ENCODE measurements at regions not wholly inside any gene's neighbourhood (a gene's known extent, or its start where the extent isn't known, plus 50 kb on each side); places are given as distances from the start of the nearest gene placed in this dataset.
"Not testable (repeated sequence)": the region's sequence is repeated elsewhere in the genome, so short reads cannot be mapped to it uniquely, and the experiment has no call there.

DNA sequence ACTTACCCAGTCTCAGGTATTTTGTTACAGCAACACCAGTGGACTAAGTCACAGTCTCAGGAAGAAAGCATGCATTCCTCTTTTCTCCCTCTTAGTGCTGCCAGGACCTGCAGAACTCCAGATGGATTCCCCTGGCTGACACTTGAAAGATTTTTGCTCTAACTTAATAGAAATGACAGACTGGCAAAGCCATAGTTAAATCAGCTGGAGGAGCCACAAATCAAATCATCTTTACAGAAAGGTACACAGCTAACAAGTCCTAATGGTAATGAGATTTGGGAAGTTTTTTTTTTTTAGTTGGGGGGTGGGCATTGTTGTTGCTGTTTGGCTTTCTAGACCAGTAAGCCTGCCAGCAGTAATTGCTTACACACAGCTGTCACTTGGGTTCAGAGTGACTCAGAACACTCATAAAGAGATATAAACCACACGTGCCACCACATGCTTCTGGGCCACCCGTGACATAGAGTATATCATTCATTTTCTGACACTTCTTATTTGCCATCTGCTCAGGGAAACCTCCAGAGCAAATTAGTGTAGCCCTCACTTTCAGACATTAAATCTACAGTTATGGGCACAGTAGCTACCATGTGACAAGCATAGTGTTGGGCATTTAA, 72.4 kb downstream of the FH start:
- TF ChIP-seq, protein P1, sequence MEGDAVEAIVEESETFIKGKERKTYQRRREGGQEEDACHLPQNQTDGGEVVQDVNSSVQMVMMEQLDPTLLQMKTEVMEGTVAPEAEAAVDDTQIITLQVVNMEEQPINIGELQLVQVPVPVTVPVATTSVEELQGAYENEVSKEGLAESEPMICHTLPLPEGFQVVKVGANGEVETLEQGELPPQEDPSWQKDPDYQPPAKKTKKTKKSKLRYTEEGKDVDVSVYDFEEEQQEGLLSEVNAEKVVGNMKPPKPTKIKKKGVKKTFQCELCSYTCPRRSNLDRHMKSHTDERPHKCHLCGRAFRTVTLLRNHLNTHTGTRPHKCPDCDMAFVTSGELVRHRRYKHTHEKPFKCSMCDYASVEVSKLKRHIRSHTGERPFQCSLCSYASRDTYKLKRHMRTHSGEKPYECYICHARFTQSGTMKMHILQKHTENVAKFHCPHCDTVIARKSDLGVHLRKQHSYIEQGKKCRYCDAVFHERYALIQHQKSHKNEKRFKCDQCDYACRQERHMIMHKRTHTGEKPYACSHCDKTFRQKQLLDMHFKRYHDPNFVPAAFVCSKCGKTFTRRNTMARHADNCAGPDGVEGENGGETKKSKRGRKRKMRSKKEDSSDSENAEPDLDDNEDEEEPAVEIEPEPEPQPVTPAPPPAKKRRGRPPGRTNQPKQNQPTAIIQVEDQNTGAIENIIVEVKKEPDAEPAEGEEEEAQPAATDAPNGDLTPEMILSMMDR (conservative IDR thresholded peaks at IDR 0.05; ENCODE audit: low read depth, low read length): no peak
- DNase-seq (ENCODE audit: low read depth): no peak
- no peak overlapping the region for H3K4me3 ChIP-seq (ENCODE audit: low read depth, low read length)

DNA sequence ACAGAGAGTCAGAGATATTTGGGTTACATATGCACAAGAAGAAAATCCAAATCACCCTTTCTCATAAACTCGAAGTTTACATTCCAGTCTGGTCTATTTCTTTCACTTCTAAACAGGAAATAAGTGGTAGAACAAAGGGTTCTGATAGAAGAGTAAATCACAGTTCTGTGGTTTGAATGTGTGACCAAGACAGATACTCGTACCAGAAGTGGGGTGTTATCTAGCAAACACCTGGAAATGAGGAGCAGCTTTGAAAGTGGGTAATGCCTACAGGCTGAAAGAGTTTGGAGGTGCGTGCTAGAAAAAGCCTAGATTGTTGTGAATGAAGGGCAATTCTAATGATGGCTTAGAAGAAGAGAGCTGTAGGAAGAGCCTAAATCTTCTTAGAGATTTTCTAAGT, 74.7 kb downstream of the FH start:
- no peak for DNase-seq (ENCODE audit: low read depth)
- TF ChIP-seq, protein P1 (conservative IDR thresholded peaks at IDR 0.05; ENCODE audit: low read depth, low read length): no peak
- no peak overlapping the region for H3K4me3 ChIP-seq (ENCODE audit: low read depth, low read length)

DNA sequence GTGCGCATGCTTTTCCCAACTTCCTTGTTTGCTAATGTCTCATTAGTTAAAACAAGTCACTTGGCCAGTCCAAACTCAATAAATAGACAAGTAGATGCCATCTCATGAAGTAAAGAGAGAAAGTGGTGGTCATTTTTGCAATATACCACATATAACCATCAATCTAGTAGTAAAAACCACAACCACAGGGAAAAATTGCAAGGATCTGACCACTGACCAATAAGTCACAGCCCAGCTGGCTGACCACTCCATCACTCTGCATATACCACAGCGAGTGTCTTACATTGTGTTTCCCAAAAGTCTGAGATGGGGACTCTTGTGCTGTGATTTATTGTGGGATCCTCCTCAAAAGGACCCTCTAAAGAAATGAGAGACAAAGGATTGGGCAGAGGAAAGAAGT, 76.0 kb downstream of the FH start:
- no peak for DNase-seq (ENCODE audit: low read depth)
- H3K4me3 ChIP-seq (ENCODE audit: low read depth, low read length): no peak overlapping the region
- TF ChIP-seq, protein P1 (conservative IDR thresholded peaks at IDR 0.05; ENCODE audit: low read depth, low read length): no peak

DNA sequence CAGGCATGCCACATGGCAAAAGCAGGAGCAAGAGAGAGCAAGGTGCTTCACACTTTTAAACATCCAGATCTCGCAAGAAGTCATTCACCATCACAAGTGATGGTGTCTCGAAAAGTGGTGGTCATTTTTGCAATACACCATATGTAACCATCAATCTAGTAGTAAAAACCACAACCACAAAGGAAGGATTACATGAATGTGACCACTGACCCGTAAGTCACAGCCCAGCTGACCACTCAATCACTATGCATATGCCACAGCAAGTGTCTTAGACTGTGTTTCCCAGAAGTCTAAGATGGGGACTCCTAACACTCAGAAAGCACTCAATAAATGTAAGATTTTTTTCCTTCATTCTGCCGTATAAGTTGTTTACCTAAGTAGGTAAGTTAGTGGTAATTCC, 76.9 kb downstream of the FH start:
- TF ChIP-seq, protein P1 (conservative IDR thresholded peaks at IDR 0.05; ENCODE audit: low read depth, low read length): no peak
- no peak overlapping the region for H3K4me3 ChIP-seq (ENCODE audit: low read depth, low read length)
- no peak for DNase-seq (ENCODE audit: low read depth)

DNA sequence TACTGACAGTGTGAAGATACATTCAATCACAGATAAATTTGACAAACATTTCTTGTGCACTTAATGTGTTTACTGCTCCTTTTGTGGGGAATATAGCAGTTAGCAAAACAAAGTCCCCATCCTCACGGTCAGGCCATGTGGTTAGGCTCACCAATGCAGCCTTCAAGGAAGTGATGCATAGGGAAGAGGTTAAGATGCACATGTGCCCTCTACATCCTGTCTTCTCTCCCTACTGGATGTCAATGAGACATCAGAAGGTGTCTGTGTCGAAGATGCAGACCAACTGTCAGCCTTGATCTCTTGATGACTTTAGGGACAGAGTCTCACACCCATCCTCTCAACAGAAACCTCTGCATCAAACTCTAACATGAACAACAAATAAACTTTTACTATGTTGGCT, 78.7 kb downstream of the FH start:
- TF ChIP-seq, protein P1 (conservative IDR thresholded peaks at IDR 0.05; ENCODE audit: low read depth, low read length): no peak
- no peak for DNase-seq (ENCODE audit: low read depth)
- H3K4me3 ChIP-seq (ENCODE audit: low read depth, low read length): no peak overlapping the region

DNA sequence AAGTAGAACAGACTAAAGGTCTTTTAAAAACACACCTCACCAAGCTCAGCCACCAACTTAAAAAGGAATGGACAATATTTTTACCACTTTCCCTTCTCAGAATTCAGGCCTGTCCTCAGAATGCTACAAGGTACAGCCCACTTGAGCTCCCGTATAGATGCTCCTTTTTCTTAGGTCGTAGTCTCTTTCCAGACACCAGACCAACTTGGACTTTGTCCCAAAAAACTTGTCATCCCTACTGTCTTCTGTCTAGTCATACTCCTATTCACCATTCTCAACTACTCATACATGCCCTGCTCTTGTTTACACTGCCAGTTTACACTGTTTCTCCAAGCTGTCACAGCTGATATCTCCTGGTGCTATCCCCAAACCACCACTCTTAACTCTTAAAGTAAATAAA, 80.9 kb downstream of the FH start:
- DNase-seq (ENCODE audit: low read depth); H3K4me3 ChIP-seq (ENCODE audit: low read depth, low read length): not testable (repeated sequence)

DNA sequence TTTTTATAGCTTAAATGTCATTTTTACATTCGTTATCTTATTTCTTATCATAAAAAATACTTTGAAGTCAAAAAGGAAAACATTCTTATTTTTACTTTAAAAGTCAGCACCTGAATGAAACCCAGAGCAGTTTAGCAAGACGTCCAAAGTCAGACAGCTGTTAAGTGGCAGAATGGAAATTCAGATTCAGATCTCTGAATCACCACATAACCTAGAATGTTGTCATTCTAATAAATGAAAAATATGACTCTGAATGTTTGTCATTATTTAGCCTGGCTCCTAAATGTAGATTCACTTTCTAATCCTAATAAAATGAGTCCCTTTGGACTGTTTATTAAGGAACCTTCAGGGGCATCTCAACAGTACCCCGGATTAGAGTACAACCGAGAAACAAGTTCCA, 75.2 kb upstream of the RGS7 start:
- no peak overlapping the region for H3K4me3 ChIP-seq (ENCODE audit: low read depth, low read length)
- TF ChIP-seq, protein P1 (conservative IDR thresholded peaks at IDR 0.05; ENCODE audit: low read depth, low read length): no peak
- DNase-seq (ENCODE audit: low read depth): no peak

DNA sequence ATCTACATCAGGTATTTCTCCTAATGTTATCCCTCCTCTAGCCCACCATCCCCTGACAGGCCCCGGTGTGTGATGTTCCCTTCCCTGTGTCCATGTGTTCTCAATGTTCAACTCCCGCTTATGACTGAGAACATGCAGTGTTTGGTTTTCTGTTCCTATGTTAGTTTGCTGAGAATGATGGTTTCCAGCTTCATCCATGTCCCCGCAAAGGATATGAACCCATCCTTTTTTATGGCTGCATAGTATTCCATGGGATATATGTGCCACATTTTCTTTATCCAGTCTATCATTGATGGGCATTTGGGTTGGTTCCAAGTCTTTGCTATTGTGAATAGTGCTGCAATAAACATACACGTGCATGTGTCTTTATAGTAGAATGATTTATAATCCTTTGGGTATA, 68.1 kb upstream of the RGS7 start:
- H3K4me3 ChIP-seq (ENCODE audit: low read depth, low read length); DNase-seq (ENCODE audit: low read depth): not testable (repeated sequence)

Data from epithelial cell of proximal tubule (primary cell).